Activated CD4-positive, alpha-beta T cell treated with anti-CD3 and anti-CD28 coated beads, Interleukin-2, amount 50 U/mL, for 48 hours (primary cell): ENCODE measurements at regions not wholly inside any gene's neighbourhood (a gene's known extent, or its start where the extent isn't known, plus 50 kb on each side); places are given as distances from the start of the nearest gene placed in this dataset.

Experiments used
- DNase-seq, 2 experiments: peaks; one replicate each; pipeline ENCODE4 v3.0.0-alpha.2; 2020

DNA sequence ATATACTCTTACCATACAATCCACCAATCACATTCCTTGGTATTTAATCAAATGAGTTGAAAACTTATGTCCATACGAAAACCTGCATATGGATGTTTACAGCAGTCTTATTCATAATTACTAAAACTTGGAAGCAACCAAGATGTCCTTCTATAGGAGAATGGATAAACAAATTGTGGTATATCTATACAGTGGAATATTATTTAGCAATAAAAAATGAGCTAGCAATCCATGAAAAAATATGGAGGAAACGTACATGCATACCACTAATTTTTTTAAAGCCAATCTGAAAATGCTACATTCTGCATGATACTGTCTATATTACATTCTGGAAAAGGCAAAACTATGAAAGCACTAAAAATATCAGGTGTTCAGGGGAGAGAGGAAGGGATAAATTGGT is 73.9 kb upstream of the LPP start:
- no peak for DNase-seq

DNA sequence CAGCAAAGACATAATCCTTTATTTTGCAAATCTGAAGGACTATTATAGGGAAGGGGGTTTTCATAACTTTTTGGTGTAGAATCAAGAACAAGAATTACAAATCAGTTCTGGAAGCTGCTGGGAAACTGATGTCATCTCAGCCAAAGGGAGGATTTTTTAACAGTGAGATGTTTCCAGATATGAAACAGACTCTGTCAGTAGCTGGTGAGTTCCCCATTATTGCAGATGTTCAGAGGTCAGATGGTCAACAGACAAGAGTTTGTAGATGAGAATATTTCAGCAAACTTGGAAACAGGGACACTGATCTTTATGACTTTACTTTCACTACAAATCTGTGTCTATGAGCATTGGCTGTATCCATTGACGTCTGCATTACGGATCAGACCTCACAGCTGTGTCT is 71.9 kb upstream of the LPP start:
- no peak for DNase-seq

DNA sequence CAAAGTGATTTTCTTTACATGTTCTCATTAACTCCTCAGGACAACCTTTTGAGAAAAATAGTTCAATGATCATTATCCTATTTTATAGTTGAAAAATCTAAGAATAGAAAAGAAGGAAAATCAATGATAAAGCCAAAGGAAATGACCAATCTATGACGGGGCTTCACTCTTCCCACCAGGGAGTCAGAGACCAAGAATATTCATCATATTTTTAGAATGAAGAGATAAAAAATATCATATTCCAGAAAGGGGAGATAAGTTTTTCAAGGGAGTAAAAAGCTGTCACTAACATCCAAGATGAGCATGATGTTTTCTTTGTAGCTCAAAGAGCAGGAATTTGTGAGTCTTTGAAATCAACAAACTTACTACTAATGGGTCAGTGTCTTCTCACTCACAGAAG is 71.5 kb upstream of the LPP start:
- no peak for DNase-seq

DNA sequence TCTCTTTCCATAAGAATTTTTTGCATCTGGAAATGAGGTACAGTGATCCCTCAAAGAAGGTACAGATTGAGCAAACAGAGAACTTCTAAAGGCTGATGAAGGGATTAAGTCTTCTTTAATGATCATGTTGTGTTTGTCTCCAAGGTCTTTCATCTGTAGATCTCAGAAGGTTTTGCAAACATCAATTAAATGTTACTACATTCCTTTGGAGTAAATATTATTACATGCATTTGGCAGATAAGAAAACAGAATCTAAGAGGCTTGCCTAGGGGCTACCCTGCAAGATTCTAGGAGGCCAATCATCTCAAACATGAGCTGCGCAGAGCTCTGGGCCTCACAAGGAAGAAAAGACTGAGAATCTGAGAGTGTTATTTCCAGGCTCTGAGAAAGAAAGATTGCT is 70.9 kb upstream of the LPP start:
- no peak for DNase-seq

DNA sequence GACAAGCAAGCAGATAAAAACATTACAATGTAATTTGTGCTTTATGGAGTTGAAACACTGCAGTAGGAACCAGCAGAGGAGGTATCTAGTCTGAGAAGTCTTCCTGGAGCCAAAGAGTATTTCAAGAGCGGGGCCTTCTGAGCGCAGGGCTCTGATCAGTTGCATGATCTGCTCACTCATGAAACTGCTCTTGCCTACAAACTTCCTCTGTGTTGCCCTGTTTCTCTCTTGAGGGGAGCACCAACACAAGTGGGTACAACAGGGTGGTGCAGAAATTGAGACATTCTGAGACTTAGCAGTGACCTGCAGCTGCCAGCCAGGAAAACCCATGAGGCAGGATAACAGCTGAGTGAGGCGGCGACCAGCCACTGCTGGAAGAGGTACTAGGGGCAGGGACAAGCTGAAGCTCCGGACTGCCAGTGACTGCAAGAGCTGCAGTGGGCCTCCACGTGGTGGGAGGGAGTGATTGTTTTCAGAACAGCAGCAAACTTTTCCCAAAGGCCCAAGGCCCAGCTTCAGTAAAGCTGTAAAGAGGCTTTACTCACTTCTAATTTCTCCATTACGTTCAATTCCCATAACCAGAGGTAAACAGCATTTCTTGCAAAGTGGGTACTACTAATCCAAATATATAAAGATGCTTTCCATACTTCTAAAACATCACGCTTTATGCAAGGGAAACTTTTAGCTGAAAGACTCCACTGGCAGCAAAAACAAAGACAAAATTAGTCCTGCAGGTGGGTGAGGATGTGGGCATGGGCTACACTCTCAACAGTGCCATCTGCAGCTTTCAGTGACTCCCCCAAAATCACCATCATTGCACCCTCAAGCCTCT is 69.0 kb upstream of the LPP start:
- DNase-seq = no peak

DNA sequence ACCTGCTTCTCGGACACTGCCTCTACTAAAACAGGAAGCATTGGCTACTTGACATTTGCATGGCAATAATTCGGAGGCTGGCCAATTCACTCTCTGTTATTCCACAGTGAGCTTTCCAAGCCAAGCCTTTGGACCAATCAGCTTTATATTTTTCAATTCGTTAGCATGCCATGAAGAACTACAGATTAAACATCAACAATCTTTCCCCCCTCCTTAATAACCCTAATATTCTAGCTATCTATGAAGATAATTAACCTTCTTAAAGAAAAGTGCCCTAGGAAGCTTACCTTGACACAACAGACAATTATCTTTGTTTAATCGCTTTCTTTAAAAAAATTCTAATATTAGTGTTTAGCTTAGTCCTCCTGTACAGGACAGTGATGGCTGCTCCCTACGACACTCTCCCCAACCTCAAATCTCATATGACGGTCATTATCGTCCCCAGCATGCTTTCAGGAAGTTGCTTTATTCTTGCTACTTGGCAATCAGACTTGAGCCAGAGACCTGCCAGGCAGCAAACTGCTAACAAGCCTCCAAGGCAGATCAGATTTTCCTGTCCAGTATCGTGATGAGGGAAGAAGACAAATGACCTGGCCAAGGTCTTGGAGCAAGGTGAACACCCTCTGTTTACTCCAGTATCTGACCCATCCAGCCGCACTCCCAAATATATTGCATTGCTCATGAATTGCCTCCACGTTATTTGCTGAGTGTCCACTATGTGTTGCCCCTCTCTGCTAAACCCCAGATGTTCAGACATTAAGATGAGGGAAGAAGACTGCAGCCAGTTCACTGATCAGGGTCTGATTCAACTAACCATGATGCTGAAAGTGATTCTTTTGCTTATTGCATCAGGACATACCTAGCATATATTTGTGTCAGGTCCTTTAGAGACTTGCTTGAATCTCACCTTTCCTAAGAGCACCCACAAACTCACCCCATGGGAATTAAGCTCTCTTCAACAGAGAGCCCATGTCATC is 68.1 kb upstream of the LPP start:
- no peak for DNase-seq

DNA sequence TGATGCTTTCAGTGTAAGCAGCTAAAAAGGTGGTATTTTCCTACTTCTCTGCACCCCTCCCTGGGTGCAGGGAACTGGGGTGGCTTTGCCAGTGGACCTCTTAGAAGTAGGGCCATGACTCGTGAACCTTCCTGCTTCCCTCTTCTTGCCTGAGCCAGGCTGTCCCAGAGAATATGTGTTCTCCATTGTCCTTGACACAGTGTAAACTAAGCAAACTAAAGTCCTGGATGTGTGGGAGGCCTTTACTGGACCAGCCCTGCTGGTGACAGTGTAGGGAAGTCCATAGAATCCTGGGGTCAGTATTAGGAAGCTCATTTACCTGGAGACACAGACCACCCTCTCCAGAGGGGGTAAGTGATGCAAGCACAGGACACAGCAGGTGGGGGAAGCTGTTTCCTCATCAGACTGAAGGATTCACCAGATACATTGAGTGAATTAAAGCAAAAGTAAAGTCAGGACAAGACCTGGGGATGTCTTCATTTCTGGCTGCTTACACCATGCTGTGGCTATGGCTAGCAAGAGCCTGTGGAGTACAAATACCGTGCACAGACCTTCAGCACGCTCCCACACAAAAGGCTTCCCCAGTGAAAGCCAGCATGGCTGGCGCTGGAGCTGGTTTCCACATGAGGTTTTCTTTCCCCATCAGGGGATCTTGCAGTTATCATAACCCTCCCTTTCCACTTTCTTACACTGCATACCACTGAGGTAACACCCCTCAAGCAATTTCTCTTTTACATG is 64.8 kb upstream of the LPP start:
- DNase-seq = no peak

- DNase-seq = no peak
These were observed 63.2 kb upstream of the LPP start for GRCh38 chr3:188090620-188091309.

GRCh38 chr3:188091746-188092145 is 62.2 kb upstream of the LPP start:
- DNase-seq = no peak

DNA sequence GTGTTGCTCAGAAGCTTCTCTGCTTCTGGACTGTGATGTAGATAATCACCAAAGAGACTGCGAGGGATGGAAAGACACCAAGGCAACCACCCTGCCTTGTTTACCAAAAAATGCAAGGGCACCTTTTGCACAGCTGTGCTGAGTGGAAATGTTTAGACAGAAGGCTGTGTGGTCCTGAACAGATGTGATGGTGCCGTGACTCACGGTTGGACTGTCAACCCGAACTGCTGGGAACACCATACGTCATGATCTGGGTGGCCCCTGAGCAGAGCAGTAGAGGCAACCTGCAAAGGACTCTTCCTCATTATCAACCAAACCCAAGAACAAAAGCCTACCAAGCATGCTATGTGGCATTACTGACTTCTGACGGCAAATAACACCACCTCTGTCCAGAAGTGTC is 61.3 kb upstream of the LPP start:
- DNase-seq = peak; percentile 31 to 55

GRCh38 chr3:188095431-188095830 is 58.5 kb upstream of the LPP start:
- no peak for DNase-seq

DNA sequence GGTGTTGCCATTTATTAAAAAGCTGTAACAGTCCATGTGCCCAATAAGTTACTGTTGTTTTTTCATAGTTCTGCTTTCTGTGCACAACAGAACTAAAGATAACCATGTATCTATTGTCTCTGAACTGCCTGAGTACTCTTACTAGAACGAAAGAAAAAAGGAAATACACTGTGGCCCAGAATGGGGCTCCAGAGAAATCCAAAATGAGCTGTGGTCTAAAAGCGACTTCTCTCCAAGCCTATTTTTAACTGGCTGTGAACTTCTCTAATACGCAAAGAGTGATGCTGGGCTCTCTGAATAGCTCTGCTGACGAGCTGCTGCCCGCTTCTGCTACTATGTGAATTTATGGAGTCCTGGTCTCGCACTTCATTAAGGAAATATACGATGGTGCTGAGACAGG is 56.2 kb upstream of the LPP start:
- no peak for DNase-seq

DNA sequence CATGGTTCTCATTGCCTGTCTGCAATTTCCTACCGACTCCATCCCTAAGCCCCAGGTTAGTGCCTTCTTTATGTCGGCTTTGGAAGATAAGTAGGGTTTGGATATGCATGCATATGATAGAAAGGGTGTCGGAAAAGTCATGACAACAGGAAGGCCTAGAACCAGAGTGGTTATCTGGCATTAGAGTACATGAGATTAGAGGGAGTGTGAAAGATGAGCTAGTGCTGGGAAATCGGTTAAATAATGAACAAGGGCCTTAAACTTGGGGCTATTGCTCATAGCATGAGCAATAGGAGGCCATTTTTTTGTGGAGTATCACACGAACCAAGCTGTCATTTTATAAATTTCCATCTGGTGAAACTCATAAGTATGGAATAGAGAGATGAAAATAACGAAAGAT is 54.0 kb upstream of the LPP start:
- no peak for DNase-seq

DNA sequence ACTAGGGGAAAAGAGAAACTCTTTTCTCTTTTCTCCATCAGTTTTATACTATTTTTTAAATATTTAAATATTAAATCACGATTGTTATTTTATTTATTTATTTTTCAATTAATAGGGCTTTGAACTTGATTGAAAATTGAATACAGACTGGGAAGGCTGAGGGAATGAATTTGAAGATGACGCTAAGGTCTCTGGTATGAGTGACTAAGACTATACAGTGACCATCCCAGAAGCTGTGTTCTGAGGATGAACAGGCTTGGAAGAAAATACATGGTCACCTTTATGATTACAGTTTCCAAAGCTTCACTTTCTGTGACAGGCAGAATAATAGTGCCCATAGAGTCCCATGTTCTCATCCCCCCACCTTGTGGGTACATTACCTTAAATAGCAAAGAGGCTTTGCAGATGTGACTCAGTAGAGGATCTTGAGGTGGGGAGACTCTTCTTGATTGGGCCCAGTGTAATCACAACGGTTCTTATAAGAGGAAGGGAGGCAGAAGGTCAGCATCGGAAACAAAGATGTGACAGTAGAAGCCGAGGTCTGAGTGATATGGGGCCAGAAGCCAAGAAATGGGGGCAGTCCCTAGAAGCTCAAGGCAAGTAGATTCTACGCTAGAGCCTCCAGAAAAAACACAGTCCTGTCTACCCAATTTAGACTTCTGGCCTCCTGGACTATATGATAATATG is 51.0 kb upstream of the LPP start:
- DNase-seq = no peak

GRCh38 chr3:188104050-188104449 is 49.9 kb upstream of the LPP start:
- DNase-seq = no peak
